ENCODE measurements at regions not wholly inside any gene's neighbourhood (a gene's known extent, or its start where the extent isn't known, plus 50 kb on each side); places are given as distances from the start of the nearest gene placed in this dataset.

DNA sequence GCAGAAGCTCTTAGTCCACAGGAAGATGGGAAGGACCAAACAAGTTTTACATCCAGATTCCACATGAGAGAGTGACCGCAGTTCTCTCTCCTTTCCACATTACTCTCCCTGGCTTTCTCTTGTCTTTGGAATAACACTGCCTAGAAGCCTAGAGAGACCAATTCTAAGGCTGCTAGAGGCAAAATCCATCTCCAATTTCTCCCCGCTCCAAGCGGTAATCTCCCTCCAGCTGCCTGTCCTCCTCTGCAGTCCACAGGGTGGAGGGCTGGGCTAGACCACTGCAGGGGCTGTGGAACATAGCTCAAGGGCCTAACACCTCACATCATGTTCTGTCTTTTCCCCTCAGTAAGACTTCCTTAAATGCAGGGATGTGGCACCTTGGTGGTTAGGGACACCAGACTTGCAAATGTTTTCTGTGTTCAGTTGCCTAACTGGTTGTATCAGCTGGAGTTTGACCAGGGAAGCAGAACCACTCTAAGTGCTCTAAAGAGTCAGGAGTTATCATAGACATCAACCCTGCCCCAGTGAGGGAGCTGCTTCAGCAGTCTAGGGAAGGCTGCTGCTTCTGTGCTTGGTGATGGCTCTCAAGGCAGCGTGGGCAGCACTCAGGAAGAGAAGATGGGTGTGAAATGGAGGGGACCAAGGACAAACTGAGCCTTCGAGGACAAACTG, 423.1 kb downstream of the BCOR start:
- peaks cover 7% of the 10 kb centered on the region for H3K4me1 Mint-ChIP-seq (ENCODE audit: low read depth)
- H3K9me3 Mint-ChIP-seq (ENCODE audit: low read depth), result peaks cover 13% of the 10 kb centered on the region
- H3K27me3 Mint-ChIP-seq, result peaks cover 6% of the 10 kb centered on the region
- no peak for TF ChIP-seq CTCF (IDR thresholded peaks at IDR 0.05; ENCODE audit: unreplicated experiment)
- no peak overlapping the region for H3K4me3 Mint-ChIP-seq (ENCODE audit: low read depth)
- no peak overlapping the region for H3K27ac Mint-ChIP-seq
- no peaks in the 10 kb centered on the region for H3K36me3 Mint-ChIP-seq (ENCODE audit: insufficient read depth)
- DNase-seq (ENCODE audit: low spot score, unreplicated experiment), result no peak

DNA sequence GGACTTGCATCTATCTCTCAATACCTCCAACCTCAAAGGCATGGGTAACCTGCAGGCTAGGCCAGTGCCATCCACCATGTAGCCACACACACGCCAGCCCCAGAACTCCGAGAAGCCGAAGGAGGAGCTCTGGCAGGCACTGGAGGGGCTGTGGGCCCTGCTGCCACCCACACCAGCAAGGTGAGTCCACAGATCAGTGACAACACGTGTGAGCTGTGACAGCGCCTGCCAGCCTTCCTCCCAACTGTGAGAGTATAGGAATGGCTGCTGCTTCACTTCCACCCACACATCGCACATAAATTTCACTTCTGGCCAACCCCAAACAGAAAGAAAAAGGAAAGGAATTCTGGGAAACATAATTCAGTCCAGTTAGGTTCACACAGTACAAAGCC, 422.6 kb downstream of the BCOR start:
- no peak for DNase-seq (ENCODE audit: low spot score, unreplicated experiment)
- Mint-ChIP-seq H3K9me3 (ENCODE audit: low read depth) (peaks cover 13% of the 10 kb centered on the region), H3K4me3 (ENCODE audit: low read depth) (no peak overlapping the region), H3K4me1 (ENCODE audit: low read depth) (peaks cover 7% of the 10 kb centered on the region), H3K36me3 (ENCODE audit: insufficient read depth) (no peaks in the 10 kb centered on the region), H3K27me3 (peaks cover 6% of the 10 kb centered on the region), H3K27ac (no peak overlapping the region)
- TF ChIP-seq CTCF (IDR thresholded peaks at IDR 0.05; ENCODE audit: unreplicated experiment), result no peak

DNA sequence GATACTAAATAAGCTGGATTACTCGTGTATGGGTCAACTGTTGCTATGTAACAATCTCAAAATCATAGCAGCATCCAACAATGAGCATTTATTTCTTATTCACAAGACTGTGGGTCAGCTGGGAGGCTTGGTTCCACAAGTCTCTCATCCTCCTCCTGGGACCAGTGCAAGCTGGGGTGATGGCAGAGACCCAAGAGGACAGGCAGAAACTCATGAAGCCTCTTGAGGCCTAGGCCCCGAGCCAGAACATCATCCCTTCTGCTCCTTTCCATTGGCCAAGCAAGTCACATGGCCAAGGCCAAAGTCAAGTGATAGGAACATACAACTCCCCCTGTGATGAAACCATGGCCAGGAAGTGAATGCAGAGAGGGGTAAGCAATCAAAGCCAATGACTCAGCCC, 422.1 kb downstream of the BCOR start:
- Mint-ChIP-seq H3K36me3 (ENCODE audit: insufficient read depth) (no peaks in the 10 kb centered on the region), H3K4me1 (ENCODE audit: low read depth) (peaks cover 7% of the 10 kb centered on the region), H3K9me3 (ENCODE audit: low read depth) (peaks cover 13% of the 10 kb centered on the region), H3K4me3 (ENCODE audit: low read depth) (no peak overlapping the region), H3K27ac (no peak overlapping the region), H3K27me3 (peaks cover 6% of the 10 kb centered on the region)
- no peak for DNase-seq (ENCODE audit: low spot score, unreplicated experiment)
- no peak for TF ChIP-seq CTCF (IDR thresholded peaks at IDR 0.05; ENCODE audit: unreplicated experiment)

- H3K9me3 Mint-ChIP-seq (ENCODE audit: low read depth), result peaks cover 16% of the 10 kb centered on the region
- no peak overlapping the region for H3K27ac Mint-ChIP-seq
- peaks cover 7% of the 10 kb centered on the region for H3K4me1 Mint-ChIP-seq (ENCODE audit: low read depth)
- H3K36me3 Mint-ChIP-seq (ENCODE audit: insufficient read depth), result no peaks in the 10 kb centered on the region
- H3K4me3 Mint-ChIP-seq (ENCODE audit: low read depth), result no peak overlapping the region
- peaks cover 6% of the 10 kb centered on the region for H3K27me3 Mint-ChIP-seq
- no peak for DNase-seq (ENCODE audit: low spot score, unreplicated experiment)
- no peak for TF ChIP-seq CTCF (IDR thresholded peaks at IDR 0.05; ENCODE audit: unreplicated experiment)
Measured at GRCh38 chrX:39676434-39676833, 421.3 kb downstream of the BCOR start.

GRCh38 chrX:39677585-39677977, 420.2 kb downstream of the BCOR start:
- Mint-ChIP-seq H3K9me3 (ENCODE audit: low read depth) (peaks cover 11% of the 10 kb centered on the region), H3K4me3 (ENCODE audit: low read depth) (no peak overlapping the region), H3K36me3 (ENCODE audit: insufficient read depth) (no peaks in the 10 kb centered on the region), H3K27ac (no peak overlapping the region), H3K4me1 (ENCODE audit: low read depth) (peaks cover 3% of the 10 kb centered on the region), H3K27me3 (peaks cover 6% of the 10 kb centered on the region)
- no peak for DNase-seq (ENCODE audit: low spot score, unreplicated experiment)
- no peak for TF ChIP-seq CTCF (IDR thresholded peaks at IDR 0.05; ENCODE audit: unreplicated experiment)
